GM21576 (cell line): ENCODE measurements at regions not wholly inside any gene's neighbourhood (a gene's known extent, or its start where the extent isn't known, plus 50 kb on each side); places are given as distances from the start of the nearest gene placed in this dataset.
A peak's percentile ranks its signal among the peaks of the same experiment; 100 is the strongest.

Experiments
- ATAC-seq: cut with Tn5 transposase; IDR thresholded peaks from one replicate; pipeline ENCODE4 v1.9.1; 2021; ENCODE audit warnings: mild to moderate bottlenecking, moderate library complexity; ENCODE audit not compliant: unreplicated experiment

GRCh38 chr6:14722704-14723103 lies 523.2 kb upstream of the JARID2 start:
- ATAC-seq, result no peak

GRCh38 chr6:14723535-14724086 lies 522.3 kb upstream of the JARID2 start:
- no peak for ATAC-seq

- no peak for ATAC-seq
These were observed 521.3 kb upstream of the JARID2 start for GRCh38 chr6:14724549-14724948.

- ATAC-seq, result no peak
These were observed 518.9 kb upstream of the JARID2 start for GRCh38 chr6:14726816-14727493.

GRCh38 chr6:14727494-14728395 lies 518.1 kb upstream of the JARID2 start:
- no peak for ATAC-seq

- ATAC-seq, result no peak
These were observed 517.4 kb upstream of the JARID2 start for GRCh38 chr6:14728396-14729024.

GRCh38 chr6:14729129-14729871 lies 516.6 kb upstream of the JARID2 start:
- ATAC-seq, result peak; percentile 60

GRCh38 chr6:14730654-14731053 lies 515.2 kb upstream of the JARID2 start:
- no peak for ATAC-seq

GRCh38 chr6:14731611-14732010 lies 514.3 kb upstream of the JARID2 start:
- ATAC-seq, result no peak

GRCh38 chr6:14732226-14732843 lies 513.5 kb upstream of the JARID2 start:
- no peak for ATAC-seq

GRCh38 chr6:14732844-14733757 lies 512.8 kb upstream of the JARID2 start:
- no peak for ATAC-seq

GRCh38 chr6:14734052-14734415 lies 511.8 kb upstream of the JARID2 start:
- no peak for ATAC-seq

GRCh38 chr6:14734416-14735340 lies 511.2 kb upstream of the JARID2 start:
- peak; percentile 80 for ATAC-seq

- no peak for ATAC-seq
These were observed 509.8 kb upstream of the JARID2 start for GRCh38 chr6:14735956-14736486.

GRCh38 chr6:14736554-14736953 lies 509.3 kb upstream of the JARID2 start:
- ATAC-seq, result no peak

- no peak for ATAC-seq
These were observed 507.4 kb upstream of the JARID2 start for GRCh38 chr6:14738497-14738896.

GRCh38 chr6:14738933-14739332 lies 506.9 kb upstream of the JARID2 start:
- no peak for ATAC-seq

GRCh38 chr6:14739827-14740226 lies 506.0 kb upstream of the JARID2 start:
- no peak for ATAC-seq
